H4 (cell line): ENCODE measurements at regions not wholly inside any gene's neighbourhood (a gene's known extent, or its start where the extent isn't known, plus 50 kb on each side); places are given as distances from the start of the nearest gene placed in this dataset.
"Not testable (repeated sequence)": the region's sequence is repeated elsewhere in the genome, so short reads cannot be mapped to it uniquely, and the experiment has no call there.

Experiments used
- DNase-seq: peaks from one replicate; pipeline ENCODE4 v3.0.0-alpha.2; 2015; ENCODE audit warnings: low spot score

DNA sequence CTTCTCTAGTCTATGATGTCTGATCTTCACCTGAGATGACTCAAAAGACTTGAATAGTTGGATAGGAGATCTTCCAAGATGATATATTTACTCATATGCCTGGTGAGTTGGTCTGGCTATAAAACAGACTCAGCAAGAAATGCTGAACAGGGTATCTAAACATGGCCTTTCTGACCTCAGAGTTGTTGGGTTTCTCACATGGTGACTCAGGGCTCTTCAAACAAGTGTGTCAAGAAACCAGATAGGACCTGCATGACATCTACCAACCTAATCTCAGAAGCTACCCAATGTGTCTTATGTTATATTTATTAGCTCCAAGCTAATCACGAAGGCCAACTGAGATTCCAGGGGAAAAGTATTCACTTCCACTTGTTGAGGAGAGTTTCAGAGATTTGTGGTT lies 1477.3 kb downstream of the CDH8 start:
- DNase-seq = no peak

DNA sequence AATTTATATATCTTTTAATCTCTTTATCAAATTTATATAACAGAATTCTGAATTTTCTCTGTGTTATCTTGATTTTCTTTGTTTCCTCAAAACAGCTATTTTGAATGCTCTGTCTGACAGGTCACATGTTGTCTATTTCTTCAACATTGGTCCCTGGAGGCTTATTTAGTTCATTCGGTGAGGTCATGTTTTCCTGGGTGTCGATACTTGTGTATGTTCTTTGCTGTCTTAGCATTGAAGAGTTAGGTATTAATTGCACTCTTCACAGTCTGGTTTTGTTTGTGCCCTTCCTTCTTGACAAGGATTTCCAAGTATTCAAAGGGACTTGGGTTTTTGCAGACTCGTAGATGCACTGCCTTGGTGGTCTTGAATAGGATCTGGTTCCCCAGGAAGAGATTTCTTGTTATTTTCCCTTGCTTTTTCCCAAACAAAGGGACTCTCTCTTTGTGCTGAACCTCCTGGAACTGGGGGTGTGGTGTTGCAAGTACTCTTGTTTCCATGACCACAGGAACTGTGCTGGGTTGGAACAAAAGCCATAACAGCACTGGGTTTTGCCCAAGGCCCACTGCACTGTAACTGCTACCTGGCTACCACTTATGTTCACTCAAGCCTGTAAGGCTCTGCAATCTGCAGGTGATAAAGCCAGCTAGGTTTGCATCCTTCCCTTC lies 1483.0 kb downstream of the CDH8 start:
- no peak for DNase-seq

DNA sequence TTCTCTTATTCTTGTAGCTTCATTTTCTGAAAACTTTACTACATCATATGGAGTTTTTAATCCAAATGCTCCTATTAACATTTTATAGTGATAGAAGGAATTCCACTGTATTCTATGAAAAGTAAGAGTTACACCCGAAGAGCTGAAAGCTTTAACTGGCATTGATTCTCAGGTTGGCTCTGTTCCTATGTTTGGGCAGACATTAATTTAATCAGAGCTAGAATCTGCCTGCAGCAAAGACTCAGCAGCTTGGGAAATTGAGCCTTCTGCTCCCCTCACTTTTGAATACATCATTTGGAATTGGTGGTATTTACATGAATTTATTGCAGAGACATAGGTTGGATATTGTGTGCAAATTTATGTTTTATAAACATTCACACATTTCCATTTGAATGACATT lies 1494.7 kb downstream of the CDH8 start:
- DNase-seq = no peak

DNA sequence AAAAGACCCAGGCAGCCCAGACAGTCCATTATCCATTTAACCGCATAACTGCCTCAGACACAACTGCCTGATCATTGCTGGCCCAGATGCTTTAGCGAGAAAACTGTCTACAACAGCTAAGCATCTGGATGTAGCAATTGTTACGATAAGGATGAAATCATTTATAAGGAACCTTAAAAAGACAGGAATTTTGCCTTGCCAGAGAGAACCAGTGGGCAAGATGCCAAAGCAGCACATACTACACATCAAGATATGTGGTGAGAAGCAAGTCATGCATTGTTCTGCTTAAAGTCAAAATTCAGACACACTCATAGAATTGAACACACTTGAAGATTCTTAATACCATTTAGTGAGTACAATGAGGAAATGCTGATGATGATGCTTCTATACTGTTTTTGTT lies 1525.3 kb downstream of the CDH8 start:
- no peak for DNase-seq

DNA sequence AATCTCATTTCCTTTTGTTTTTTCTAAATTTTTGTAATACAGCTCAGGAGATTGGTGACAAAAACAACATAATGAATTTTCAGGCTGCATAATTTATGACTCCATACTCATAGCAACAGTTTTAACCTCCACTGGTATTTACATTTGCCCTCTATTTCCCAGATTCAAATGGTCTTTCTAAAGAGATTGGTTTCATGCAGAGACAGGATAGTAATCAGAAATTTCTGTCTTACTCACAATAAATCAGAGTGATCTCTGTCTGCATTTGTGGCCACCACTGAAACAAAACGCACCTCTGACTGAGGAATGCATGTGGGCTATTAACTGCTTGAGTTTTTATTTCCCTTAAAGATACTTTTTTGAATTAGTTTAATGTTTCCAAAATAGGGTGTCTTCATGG lies 1526.0 kb downstream of the CDH8 start:
- DNase-seq = no peak

DNA sequence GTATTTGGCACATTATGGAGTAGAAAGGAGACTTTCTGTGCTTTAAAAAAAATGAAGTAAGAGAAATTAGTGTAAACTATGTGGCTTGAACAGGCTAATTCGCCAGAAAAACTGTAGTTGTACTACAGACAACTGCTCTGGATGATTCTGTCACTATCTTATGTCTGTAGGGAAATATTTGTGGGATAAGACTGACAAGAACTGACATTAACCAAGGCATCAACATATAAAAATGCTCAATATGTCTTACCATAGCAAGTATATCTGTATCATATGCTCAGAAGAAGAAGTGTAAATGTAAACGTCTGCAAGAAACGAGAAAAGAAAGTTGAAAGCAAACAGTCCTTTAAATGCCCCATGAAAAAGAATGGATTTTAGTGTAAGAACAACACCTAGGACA lies 1545.0 kb downstream of the CDH8 start:
- DNase-seq = no peak

DNA sequence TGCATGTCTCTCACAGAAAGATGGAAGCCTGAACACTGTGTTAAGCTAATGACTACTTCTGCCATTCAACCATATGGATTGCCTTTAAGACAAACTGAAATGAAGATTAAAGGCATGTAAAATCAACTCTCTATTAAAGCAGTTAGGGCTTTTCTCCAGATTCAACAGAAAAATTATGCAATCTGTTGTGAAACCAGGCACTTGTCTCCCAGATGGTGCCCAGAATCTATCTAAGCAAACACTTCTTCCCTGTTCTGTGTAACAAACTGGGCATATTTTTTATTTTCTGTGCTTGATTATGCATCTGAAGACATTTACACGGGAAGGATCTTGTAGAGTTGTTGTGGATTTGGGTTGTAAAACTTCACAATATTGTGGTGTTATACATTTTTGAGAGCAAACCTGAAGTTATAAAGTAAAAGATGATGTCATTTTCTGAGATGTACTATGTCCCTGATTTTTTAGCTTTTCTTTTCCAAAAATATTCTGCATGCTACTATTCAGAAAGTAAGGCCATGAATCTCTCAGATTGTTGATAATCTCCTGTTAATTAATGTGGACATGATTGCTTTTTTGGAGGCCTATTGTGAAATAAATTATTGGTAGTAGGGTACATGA lies 1550.3 kb downstream of the CDH8 start:
- DNase-seq = no peak

DNA sequence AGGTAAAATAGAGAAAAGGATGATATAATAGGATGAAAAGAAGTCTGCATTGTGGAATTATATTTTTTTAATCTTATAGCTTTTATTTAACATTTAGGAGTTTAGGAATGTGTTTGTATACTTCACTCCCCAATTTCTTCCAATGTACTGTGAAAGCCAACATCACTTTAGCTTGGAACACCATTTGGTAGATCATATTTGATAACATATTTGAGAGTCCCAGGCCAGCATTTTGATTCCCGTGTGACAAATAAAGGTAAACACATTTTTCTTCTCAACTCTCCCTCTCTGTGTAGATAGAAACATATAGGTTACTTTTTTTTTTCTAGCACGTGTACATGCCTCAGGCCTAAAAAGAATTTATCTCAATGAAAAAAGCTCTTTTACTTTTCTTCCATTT lies 1551.3 kb downstream of the CDH8 start:
- DNase-seq = no peak

DNA sequence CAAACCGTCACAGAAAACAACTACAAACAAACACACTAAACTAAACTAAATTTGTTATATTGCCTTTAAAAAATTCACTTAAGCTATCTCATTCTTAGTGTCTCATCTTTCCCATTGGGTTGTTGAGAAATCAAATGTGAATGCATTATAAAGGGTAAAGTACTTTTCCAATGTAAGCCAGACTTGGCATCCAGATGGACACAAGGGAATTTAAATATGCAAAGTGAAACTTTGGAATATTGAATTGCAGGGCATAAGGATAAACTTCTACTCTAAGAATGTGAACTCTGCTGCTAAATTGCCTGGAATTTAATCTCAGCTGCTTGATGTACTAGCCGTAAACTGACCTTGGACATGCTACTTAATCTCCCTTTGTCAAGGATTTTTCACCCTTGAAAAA lies 1554.6 kb downstream of the CDH8 start:
- no peak for DNase-seq

DNA sequence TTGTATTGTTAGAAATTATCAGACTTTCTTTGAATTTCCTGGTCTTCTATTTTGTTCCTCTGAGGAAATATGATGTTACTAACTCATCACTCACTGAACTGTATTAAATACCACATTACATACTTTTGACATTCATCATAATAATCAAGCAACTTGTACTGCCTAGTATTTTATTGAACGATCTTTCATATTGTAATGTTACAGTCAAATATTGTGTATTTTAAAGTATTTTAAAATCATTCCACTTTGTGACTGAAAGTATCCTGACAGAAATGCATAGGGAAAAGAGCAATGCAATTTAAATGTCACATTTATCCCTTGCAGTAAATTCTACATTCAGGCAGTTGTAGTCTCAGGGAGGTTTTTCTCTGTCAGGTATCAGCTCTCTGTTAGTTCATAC lies 1557.4 kb downstream of the CDH8 start:
- DNase-seq = no peak

DNA sequence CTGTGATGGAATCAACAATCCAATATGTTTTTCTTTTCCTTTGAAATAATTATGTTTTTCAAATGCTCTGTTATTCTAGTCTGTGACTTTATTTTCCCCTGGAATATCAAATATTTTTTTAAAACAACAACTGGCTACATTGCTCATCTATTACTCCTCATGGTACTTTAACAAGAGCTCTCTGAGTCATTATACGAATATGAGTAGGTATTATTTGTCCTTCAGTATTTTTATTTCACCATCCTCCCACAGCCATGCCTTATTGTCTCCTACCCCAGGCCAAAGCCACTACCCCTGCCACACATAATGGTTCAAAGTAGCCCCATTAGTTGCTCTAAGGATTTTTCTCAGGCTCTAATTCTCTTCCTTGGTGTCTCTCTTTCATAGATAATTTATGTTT lies 1572.3 kb downstream of the CDH8 start:
- DNase-seq = no peak

DNA sequence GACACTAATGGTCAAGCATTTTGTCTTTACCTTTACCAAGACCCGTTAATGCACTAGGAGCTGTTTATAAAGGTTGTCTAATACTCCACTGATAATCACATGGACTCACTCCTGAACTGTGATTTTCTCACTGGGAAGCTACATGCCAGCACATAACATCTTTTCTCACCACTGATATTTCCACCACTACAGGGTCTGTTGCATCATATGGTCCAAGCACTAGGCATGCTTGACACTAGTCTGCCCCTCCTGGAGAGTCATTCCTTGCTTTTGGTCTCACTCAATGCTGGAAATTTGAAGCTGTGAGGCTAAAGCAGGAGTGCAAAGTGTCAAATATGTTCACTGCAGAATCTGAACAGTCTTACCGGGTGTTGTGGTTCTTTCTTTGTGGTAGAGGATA lies 1576.8 kb downstream of the CDH8 start:
- peak; percentile 9 for DNase-seq

DNA sequence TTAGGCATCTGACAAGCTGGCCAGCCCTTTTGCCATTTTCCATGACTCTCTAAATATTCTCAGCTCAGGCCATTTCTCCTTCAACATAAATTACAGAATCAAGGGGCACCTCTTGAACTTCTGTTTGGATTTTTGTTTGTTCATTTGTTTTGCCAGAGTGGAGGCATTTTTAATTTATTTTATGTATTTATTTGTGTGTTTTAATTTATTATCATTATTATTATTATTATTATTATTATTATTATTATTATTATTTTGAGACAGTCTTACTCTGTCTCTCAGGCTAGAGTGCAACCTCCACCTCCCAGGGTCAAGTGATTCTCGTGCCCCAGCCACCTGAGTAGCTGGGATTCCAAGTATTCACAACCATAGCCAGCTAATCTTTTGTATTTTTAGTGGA lies 1578.0 kb downstream of the CDH8 start:
- DNase-seq = no peak

DNA sequence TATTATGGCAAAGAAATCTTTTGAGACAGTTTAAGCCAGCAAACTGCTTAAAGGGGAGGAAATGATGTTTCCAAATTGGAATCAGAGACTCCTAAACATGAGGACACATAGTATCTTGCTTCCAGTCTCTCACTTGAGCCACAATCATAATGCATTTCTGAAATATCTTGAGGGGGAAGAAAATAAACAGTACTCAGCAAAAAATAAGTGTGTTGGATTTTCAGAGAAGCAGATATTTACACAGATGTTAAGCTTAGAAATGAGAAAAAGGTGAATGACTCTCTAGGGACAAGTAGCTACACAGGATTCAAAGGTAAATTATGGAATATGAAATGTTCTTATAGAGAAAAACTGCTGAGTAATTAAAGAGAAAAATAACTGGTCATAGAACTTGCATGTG lies 1583.6 kb downstream of the CDH8 start:
- no peak for DNase-seq

DNA sequence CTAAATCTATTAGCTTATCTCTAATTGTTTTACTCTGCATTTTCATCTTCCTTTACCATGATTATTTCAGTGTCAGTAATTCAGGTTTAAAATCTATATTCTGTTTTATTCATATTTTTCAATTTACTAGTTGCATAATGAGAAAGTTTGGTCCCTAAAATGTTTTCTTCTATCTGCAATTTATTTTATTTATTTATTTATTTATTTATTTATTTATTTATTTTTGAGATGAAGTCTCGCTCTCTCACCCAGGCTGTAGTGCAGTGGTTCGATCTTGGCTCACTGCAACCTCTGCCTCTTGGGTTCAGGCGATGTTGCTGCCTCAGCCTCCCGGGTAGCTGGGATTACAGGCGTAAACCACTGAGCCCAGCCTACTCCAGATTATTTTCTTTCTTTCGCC lies 1597.3 kb downstream of the CDH8 start:
- no peak for DNase-seq

DNA sequence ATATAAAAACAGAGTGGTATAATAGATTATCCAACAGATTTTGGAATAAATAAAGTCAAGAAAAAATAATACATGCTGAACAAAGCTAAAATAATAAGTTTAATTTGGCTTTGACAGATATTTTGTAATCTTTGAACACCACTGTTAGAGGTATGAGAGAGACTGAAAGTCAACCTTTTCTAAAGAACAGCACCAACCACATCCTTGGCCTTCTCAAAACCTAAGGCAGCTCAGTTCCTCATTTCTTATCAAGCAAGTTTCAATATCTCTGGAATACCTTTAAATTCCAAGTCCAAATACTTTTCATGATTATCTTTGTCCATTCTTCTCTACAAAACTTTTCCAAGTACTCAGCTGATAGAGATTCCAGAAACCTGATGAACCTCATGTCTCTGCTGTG lies 1603.8 kb downstream of the CDH8 start:
- no peak for DNase-seq

DNA sequence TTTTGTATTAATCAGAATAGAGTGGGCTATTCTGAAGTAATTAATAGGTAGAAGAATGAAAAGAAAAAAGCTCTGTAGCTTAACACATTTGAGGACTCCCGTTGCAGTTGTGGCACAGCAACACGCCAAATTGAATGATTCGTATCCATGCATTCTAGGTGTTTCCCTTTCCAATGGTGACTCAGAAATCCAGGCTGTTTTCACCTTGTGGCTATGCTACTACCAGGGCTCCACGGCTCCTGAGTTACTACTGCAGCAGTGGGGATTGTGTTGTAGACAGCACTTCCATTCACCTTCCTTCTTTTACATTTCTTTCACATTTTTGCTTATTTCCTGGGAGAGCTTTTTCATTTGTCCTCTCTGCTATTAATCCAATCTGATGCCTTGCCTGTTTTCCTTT lies 1616.4 kb downstream of the CDH8 start:
- DNase-seq = peak; percentile 8

DNA sequence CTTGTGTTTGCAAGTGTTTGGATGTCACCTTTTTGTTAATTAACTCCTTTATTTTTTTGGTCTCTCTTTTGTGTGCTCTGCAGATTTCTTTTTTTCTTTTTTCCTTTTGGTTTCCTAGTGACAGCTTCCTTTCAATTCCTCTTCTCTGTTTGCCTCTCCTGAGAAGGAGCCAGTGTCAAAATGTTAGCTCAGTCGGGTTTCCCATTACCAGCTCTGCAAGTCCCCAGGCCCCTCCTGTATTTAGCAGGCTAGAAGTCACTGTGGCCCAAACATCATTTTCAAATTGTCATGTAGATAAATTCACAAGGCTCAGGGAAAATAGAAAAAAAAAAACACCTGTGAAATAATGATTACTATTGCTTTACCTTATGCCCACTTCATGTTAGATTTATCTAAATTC lies 1621.6 kb downstream of the CDH8 start:
- DNase-seq = no peak

DNA sequence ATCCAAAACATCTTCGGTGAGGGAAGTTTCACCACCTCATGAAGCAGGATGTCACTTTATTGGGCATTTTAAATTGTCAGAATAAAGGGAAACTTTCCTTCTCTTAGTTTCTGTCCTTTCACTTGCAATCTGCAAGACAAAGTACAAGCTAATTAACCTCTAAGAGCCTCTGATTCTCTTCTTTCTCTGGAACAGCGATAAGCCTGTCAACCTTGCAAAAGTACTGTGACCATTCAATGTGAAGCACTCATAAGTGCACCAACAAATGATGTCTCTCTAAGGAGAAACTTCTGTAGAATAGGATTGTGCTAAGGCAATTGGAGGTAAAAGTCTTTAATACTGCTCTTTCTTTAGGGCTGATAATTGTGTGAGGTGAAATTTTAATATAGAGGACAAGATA lies 1622.3 kb downstream of the CDH8 start:
- no peak for DNase-seq

DNA sequence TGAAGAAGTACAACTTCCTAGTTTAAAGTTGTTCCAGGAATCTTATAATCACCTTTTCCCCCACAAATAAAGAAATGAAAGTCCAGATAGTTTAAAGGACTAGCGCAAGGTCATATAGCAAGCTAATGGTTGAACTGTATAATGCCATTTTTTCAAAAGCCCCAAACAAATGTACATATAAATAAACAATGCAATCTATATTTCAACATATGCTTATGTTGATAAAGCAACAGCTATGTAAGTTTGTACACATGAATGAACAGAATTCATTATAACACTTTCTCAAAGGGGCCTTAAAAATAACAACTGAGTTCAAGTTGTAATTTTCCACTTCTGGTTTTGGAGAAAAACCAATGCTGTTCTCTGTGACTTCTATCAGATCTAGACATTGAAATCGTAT lies 1628.6 kb downstream of the CDH8 start:
- DNase-seq = no peak

DNA sequence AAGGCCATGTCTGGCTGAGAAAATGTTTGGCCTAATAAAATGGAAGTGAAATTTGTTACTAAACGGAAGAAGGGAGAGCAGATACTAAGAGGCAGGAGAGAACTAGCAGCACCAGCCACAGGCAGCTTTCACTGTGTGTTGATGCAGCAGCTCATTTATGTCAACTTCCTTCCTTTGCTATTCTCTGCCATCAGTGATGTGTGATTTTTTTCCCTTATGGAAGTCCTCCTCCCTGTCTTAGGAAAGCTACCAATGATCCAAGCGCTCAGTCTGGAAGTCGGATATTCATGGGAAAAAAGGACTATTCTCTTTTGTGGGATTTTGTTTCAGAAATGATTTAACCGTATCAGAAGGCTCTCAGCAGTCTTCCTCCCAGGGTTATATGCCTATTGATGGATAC lies 1629.2 kb downstream of the CDH8 start:
- no peak for DNase-seq

DNA sequence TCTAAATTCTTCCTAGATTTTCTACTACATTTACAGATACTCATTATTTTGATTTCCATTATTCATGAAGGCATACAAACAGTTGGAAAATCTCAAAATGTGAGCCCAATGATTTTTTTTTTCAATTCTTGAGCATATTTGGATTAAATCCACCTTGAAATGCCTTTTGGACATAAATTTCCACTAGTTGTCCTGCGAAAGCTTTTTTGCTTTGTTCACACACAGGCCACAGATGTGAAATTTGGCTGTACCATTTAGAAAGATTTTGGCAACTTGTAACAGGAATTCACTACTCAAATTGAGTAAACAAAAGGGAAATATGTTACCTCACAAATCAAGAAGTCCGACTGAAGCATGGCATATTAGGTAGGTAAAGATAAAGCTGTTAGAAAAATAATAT lies 1631.0 kb downstream of the CDH8 start:
- no peak for DNase-seq

DNA sequence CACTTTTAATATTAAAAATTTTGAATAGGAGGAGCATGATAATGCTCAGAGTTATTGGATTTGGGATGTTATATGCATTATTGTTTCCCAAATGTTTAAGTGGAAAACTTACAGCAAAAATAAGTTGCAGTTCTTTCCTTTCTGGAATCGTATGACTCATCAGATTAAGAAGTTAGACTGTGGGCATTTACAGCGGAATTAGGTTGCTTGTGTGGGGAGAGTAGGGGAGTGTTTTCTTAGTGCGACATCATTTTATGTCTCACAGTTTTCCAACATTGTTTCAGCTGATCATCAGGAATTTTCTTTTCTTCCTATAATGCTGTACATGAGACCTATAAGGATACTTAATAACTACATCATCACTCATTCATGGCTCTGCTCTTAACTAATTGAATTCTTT lies 1631.8 kb downstream of the CDH8 start:
- no peak for DNase-seq

DNA sequence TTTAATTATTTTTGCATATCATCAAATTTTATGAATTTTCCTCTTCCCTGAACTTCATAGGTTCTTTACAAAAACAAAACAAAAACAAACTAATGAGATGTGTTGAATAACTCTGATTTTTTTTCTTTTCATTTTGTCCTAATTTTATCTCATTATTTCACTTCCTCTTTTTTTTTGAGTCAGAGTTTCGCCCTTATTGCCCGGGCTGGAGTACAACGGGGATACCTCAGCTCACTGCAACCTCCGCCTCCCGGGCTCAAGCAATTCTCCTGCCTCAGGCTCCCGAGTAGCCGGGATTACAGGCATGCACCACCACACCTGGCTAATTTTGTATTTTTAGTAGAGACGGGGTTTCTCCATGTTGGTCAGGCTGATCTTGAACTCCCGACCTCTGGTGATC lies 1633.3 kb downstream of the CDH8 start:
- DNase-seq = not testable (repeated sequence)
